HG03575 (cell line): ENCODE measurements at regions not wholly inside any gene's neighbourhood (a gene's known extent, or its start where the extent isn't known, plus 50 kb on each side); places are given as distances from the start of the nearest gene placed in this dataset.

Source experiments
- ATAC-seq: cut with Tn5 transposase; IDR thresholded peaks from one replicate; pipeline ENCODE4 v1.9.1; 2021; ENCODE audit not compliant: unreplicated experiment, insufficient number of reproducible peaks, low FRiP score; ENCODE audit errors: extremely low read depth

DNA sequence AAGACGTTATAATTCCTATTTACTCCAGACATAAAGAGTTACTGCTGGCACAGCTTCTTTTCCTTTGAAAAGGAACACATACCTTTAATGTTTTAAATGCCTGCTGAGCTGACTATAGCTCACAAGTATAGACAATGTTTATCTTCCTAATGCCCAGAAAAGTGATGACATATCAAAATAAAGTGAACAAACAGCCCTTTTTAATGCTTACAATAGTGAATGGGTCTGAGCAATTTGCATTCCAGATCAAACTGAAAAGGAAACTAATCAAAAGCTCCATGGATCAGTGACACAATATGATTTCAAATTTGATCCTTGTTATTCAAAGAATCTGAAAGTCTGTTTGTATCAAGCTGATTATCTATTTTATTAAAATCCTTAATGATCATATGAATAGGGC, 233.6 kb upstream of the SEMA3E start:
- no peak for ATAC-seq

DNA sequence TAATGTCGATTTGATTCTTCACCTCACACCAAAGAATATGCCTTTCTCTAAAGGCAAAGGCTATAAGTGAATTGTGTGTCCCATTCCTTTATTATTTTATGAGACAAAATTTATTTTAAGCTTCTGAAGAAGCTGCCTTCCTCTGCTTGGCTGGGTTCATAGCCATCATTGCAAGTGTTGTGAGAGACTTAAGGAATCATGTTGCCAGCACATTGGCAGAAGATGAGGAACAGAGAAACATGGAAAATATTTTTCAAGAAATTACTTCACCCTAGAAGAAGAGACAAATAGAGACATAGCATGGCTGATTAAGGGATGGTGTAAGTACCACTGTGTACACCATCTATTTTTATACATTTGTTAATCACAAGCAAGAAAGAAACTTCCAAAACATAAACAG, 230.1 kb upstream of the SEMA3E start:
- no peak for ATAC-seq

DNA sequence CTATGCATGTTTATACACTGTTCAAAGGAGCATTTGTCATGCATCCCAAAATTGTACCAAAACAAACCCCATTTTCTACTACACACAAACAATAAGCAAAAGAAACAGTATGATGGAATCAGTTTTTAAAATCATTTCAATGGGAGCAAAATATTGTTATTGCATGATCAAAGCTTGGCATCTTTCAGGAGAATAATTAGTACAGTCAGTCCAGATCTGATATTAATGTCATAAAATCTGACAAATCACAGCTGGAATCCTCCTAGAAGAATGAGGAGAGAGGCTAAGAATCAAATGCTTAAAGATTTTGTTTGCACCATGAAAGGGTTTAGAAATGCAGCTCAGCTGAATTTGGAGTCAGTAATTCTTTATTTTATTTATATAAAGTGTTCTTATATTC, 229.7 kb upstream of the SEMA3E start:
- no peak for ATAC-seq

DNA sequence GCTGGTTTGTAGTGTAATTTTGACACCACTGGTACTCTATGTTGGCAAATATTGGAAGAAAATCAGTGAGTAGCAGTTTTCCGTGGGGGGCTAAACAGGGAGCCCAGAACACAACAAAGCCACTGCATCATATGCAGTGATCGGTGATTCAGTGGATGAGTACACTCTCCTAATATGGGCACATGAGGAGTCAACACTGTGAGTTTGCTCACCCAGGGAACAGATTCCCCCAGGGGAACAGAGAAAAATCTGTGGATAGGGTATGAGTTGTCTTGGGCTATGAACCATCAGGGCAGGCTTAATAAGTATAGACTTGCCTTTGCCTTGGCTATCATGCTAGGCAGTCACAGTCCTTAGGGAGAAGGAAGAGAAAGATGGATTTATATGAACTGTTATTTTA, 227.7 kb upstream of the SEMA3E start:
- no peak for ATAC-seq

DNA sequence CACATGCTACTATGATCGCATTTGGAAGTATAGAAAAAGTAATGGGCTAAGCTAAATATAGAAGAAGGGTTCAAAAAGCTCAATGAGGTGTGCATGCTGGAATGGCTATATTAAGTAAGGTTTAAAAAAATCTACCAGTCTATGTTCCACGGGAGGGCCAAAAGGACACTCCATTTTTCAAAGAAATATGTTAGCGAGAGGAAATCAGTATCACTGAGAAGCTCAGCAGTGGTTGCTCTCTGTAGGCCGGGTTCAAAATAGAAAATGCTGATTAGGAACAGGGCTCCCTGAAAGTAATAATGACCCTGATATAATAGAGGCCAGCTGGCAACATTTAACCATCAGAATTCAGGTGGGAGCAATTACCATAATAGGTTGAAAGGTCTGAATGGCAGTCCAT, 224.5 kb upstream of the SEMA3E start:
- ATAC-seq = no peak

DNA sequence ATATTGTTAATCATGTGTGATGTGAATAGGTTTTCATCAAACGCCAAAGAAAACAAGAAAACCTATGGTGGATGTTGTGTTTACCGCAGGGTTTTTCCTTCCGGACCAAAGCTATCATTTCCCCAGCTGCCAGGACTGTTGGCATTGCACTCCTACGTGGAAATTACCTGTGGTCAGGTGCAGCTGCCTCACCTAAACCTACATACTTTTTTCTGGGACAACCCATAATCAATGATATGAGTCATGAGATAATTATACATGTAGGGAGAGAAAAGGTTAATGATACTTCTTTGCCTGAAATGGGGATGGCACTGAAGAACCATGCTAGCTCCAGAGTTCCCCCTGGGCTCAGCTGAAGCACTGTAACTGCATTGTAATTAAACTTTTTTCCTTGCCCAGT, 223.6 kb upstream of the SEMA3E start:
- no peak for ATAC-seq

DNA sequence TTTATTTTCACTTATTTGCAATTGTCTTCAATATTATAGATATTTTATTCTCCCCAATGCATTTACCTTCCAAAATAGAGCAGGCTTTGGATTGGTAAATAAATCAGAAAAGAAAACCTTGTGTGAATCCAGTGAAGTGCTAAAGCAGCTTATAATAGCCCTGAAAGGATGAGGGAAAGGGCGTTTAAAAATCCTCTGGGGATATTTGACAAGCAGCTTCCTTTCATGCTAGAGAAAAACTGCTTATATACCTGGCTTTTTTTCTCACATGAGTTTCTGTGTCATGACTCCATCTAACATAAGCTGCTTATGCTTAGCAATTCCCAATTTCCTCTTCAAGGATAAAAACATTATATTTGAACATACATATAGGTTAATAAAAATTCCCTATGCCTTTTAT, 221.6 kb upstream of the SEMA3E start:
- no peak for ATAC-seq

DNA sequence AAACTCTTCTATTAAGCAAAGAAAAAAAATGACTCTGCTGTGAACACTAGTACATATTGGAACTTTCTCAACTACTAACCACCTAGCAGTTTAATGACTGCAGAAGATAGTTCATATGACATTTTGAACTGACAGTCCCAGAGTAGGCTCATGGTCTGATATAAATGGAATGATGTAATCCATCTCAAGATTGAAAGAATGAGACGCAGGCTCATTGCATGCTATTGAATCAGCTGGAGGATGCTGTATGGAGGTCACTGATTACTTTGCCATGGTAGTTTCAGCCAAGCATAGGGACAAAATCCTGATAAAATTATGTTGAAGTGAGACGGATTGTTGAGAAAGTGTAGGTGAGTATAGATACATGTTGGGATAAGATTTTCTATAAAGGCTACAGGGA, 217.6 kb upstream of the SEMA3E start:
- ATAC-seq = no peak

DNA sequence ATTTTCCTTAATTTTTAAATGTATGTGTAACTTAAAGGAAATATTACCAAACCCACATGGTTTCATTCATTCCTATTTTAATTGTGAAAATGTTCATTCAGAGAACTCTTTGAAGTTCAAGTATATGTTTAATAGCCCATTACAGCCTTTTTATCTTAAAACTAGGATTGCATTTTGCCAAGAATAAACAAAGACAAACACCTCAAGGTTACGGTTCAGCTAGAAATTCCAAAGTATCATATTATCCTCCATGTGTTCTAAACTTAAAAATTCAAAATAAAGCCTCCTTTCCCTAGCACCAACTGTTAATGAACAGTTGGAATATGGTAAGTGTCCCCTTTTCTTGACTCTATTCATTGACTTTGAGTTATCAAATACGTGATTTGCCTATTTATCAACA, 215.6 kb upstream of the SEMA3E start:
- ATAC-seq = no peak

DNA sequence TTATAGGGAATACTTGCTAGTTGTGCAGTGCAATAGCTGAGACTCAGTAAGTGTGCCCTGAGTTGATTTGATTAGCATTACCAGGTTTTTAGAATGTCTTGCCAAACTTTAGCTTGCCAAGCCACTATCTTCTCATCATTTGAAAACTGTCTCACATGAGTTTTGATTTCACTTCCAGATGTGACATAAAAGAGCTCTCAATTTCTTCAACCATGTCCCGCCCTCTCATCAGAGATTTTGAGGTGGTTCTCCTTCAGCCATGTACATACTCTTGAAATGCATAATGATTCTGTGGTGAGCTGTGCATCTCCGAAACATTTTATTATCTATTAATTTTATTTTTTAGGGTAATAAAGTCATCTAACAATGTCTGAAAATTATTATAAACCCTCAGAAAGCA, 215.0 kb upstream of the SEMA3E start:
- ATAC-seq = no peak

DNA sequence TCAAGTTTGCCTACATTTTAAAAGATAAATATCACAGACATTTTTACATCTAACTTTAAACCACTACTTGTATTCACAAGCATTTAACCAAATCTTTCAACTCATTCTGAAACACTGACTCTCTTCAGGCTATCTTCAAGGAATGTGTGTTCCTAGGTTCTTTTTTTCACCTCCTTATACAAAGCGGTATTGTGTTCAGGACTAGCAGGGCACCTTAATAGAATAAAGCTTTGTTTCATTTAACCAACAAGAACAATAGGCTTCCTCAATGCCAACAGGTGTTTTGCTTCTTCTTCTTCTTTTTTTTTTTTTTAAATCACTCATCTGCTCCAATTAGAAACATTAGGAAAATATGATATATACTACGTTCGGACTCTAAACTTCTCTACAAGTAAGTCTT, 212.9 kb upstream of the SEMA3E start:
- ATAC-seq = no peak

DNA sequence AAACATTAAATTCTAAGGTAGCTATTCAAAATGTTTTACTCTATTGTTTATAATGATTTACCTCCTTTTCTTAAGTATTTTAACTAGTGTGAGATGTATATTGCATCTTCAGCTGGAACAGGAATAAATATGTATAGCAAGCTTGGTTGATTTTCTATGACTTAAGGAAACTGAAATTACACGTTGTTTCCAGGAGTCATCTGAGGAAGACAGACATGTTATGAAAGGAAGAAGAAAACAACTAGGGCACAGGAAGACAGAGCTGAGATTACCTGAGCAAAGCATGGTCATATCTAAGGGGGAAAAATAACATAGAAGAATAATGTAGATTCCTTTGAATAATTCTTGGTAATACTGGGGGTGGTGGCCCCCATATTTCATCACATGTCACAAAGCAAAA, 210.9 kb upstream of the SEMA3E start:
- no peak for ATAC-seq

DNA sequence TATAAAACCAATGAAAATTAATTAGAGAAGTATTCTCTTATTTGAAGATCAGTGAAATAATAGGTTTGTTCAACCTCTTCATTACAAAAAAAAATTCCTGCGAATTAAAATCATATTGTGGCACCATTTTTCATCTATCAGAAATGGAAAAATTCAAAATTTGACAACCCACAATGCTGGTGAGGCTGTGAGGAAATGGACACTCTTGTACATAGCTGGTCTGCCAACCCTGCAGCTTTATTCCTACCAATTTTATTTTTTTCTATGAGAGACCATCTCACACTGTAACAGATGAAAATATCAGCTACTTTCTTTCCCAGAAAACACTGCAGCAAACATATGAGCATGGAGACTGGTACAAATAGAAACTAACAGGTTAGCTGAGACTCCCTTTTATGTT, 208.8 kb upstream of the SEMA3E start:
- no peak for ATAC-seq

DNA sequence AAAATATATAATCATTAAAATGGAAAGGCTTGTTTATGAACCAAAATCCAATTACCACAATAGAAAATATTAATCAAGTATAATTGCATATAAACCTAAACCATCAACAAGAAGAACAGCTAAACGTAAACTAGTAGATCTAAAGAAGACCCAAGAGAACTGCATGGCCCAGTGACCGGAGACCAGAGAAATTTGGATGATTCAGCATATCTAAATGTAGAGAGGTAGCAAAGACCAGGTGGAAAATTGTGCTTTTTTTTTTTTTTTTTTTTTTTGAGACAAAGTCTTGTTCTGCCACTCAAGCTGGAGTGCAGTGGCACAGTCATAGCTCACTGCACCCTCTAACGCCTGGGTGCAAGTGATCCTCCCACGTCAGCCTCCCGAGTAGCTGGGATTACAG, 207.2 kb upstream of the SEMA3E start:
- no peak for ATAC-seq

DNA sequence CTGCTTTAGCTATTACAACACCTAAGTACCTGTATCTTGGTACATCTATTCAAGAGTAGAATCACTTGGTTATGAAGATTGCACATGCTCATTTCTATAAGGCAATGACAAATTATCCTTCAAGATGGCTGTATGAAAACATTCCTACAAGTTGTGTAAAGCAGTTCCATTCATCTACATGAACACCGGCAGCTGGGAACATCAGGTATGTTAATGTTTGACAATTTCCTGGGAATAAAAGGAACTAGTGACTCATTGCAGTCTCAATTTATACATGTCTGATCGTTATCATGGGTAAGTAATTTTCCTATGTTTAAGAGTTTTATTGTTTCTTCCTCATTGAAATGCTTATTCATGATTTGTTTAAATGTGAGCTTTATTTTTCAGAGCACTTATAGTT, 203.2 kb upstream of the SEMA3E start:
- no peak for ATAC-seq

DNA sequence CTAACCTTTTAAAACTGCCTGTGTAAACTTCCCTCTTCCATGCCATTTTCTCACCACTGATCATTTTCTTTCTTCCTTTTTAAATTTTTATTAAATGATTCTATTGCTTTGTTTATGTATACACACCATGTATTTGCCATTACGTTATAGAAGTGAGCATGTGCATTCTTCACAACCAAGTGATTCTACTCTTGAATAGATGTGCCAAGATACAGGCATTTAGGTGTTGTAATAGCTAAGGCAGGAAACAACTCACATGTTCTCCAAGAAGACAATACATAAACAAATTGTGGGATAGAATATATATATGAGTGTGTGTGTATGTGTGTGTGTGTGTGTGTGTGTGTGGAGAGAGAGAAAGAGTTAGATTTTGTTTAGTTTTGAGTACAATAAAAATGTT, 202.6 kb upstream of the SEMA3E start:
- no peak for ATAC-seq

DNA sequence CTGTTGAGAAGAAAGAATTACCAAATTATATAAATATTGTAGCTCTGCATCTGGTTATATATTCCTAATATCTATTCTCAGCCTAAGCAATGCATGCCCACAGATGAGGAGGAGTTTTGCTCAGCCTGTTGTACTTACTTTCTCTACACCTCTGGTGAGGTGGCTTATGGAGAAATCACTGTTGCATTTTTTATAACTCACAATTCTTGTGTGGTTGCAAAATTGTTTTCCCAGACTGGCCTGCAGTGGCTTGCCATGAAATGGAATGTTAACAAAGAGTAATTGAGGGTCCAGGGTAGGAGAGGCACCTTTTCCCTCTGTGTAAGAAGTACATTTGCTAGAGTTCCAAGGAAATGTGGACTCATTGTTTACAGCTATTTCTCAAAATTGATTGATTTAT, 202.0 kb upstream of the SEMA3E start:
- ATAC-seq = no peak

DNA sequence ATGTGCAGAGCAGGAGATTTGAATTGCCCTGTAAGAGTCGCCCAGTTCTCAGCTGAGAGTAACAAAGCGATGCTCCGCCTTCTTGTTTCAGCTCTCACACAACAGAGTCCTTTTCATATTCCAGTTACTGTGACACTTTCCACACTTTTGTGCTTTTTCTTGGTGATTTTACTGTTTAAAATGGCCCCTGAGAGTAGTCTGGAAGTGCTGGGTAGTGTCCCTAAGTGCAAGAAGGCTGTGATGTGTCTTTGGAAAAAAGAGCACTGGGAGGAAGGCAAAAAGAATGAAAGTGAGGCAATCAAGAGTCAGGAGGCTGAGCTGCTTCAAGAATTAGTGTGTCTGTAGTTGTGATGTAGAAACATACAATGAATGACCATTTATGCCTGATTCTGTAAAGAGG, 201.2 kb upstream of the SEMA3E start:
- no peak for ATAC-seq

DNA sequence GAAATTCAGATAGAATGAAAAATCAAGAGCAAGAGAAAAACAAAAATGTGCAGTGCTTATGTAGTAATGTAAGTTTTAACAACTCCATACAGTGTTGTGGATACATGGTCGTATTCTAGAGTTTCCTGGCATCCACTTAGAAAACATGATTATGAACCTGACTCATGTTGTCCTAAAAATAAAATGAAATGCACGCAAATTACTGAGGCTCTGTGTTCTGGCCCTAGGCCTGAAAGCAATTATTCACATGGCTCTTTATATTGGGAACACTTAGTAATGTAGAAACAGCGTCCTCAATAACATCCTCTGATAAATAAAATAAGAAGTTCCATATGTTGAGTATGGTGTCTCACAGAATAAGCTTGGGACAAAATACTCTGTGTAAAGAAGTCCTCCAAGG, 200.2 kb upstream of the SEMA3E start:
- ATAC-seq = no peak

DNA sequence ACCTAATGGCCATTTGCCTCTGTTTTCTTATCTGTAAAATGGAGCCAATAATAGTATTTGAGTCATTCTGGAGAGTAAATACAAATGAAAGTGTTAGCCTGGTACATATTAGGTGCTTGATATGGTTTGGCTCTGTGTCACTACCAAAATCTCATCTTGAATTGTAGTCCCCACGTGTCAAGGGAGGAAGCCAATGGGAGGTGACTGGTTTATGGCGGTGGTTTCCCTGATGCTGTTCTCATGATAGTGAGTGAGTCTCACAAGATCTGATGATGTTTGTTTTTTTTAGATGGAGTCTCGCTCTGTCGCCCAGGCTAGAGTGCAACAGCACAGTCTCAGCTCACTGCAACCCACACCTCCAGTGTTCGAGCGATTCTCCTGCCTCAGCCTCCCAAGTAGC, 194.0 kb upstream of the SEMA3E start:
- no peak for ATAC-seq

DNA sequence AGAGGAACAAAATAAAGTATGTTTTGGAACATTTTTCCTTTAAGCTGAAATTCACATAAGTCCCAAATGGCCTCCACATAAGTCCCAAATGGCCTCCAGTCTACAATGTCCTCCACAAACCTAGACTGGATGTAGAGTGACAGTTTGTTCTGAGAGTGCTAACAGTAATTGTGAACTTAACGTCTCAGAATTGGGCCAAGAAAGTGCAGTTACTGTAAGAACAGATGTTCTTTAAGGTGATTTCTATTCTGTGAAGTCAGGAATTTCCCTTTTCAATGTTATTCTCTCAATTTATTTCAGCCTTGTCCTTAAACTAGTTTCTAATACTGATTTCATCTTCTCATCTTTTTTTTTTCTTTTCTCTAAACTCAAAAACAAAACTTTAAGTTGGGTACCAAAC, 188.7 kb upstream of the SEMA3E start:
- no peak for ATAC-seq

DNA sequence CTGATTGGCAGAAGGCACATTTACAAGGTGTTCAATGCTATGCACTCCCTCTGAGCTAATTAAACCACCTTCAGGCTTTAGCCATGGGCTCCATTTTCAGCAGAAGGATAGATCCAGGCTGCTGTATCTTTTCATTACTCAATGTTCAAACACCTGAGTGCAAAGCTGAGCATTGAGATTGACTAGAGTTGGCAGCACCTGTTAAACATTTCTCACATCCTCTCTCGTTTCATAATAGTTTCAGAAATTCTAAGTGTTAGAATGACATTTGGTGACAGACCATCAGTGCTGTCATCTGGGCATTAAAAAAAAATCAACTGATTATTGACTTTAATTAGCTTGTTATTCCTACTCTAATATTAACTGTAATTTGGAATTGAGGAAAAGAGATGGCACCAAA, 187.1 kb upstream of the SEMA3E start:
- no peak for ATAC-seq
